NCI-H2171 treated with DMSO at 0.1 percent for 48 hours (cell line): ENCODE measurements at regions not wholly inside any gene's neighbourhood (a gene's known extent, or its start where the extent isn't known, plus 50 kb on each side); places are given as distances from the start of the nearest gene placed in this dataset.

Experiments
- DNase-seq: peaks from one replicate; lab custom pipeline; 2025; lab: John Stamatoyannopoulos, UW

DNA sequence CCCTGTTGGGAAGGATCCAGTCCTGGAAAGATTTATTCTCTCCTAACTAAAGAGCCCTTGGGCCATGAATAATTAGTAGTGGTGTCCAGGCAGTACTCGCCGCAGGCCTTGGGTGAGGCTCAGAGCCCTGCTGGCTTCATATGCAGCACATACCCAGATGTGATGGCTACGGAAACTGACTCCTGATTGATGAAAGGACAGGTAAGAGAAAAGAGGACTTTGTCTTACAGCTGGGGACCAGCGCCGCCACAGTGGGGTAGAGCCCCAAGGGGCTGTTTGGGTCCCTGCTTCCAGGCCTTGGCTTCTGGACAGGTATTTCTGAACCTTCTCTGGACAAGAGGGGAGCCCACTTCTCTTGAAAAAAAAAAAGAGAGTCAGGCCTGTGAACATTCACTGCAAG lies 1680.8 kb downstream of the EFNB2 start:
- DNase-seq = no peak

DNA sequence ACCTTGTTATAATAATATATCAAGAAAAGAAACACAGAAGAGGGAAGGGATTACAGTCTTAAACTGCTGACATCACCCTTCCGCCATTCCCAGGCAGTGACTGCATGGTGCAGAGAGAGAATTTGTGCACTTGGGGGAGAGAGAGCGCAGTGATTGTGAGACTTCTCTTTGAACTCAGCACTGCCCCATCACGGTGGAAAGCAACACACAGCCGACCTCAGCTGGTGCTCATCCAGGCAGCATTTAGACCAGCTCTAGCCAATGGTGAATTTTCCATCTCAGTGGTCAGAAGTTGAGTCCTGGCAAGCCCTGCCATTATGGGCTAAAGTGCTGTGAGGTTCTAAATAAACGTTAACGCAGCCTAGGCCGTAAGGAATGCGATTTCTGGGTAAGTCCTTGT lies 1681.5 kb downstream of the EFNB2 start:
- DNase-seq = no peak

DNA sequence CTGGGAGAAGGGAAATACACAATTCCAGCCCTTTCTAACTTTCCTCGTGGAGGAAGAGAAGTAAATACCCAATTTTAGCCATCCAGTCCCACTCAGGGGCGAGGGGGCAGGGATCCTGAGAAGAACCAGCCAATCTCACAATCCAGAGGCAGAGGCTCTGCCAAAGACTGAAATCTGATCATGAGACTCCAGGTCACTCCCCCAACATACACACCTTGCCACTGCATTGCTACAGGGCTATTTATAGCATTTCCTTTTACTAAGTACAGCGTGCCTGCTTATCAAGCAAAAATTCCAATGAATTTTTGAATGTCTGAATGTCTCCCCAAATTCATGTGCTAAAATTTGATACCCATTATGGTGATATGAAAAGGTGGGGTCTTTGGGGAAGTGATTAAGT lies 1687.5 kb downstream of the EFNB2 start:
- DNase-seq = peak; percentile 63

DNA sequence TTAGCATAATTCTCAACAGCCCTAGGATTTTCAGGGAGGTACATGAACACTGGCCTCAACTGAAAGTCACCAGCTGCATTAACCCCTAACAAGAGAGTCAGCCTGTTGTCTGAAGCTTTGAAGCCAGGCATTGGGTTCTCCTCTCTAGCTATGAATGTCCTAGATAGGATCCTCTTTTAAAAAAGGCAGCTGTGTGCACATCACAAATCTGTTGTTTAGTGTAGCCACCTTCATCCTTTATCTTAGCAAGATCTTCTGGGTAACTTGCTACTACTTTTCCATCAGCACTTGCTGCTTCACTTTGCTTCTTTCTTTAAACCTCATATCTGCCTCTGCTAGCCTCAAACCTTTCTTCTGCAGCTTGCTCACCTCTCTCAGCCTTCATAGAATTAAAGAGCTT lies 1692.1 kb downstream of the EFNB2 start:
- DNase-seq = no peak

DNA sequence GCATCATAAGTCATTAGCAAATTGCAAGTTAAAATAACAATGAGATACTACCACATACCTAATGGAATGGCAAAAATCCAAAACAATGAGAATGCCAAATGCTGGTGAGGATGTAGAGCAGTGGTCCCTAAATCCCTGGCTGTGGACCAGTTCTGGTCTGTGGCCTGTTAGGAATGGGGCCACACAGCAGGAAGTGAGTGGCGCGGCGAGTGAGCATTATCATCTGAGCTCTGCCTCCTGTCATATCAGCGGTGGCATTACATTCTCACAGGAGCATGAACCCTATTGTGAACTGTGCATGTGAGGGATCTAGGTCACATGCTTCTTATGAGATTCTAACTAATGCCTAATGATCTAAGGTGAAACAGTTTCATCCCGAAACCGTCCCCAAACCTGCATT lies 1694.4 kb downstream of the EFNB2 start:
- DNase-seq = no peak

DNA sequence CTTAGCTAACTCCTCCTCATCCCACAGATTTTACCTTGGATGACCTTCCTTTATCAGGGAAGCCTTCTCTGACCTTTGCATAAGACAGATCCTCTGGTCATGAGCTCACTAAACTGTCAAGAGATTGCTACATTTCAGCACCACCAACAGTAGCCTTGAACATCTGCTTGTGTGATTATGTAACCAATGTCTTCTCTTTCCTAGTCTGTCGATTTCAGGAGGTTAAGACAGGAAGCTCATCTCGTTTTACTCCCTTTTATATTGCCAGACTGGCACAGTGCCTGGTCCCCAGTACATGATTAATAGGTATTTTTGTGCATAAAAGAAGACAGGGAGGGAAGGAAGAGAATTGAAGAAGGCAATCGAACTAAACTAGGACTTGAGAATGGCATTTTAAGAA lies 1697.7 kb downstream of the EFNB2 start:
- peak; percentile 80 for DNase-seq

DNA sequence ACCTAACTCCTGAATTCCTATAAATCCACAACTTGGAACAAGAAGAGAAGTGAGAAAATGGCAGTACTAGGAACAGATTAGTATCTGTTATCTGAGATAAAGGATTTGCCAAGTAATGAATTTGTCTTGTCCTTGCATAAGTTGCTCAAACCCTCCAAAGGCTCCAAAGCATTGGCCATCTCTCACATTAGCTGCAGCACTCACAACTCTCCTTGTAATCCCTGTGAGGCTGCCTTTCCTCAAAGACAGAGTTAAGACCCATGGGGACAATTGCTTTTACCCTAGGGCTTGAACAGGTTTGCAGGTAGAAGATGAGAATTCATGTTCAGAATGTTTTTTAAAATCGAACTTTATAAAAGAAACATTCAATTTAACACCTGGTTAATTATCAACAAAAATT lies 1702.2 kb downstream of the EFNB2 start:
- DNase-seq = no peak

DNA sequence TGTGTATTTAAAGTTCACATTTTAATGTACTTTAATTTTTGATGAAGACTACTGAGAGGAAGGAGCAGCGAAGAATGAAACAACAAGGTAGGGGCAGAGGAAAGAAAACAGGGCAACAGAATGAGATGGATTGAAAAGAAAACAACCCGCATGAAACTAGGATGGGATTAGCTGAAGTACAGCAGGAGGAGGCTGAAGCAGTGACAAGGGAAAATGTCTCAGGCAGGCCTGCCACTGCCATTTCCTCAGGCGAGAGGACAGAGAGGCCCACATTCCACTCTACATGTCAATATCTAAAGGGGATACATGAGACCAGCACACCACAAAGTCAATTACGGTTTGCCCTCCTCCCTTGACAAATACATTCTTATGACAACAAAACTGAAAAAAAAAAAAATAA lies 1703.2 kb downstream of the EFNB2 start:
- peak; percentile 68 for DNase-seq

DNA sequence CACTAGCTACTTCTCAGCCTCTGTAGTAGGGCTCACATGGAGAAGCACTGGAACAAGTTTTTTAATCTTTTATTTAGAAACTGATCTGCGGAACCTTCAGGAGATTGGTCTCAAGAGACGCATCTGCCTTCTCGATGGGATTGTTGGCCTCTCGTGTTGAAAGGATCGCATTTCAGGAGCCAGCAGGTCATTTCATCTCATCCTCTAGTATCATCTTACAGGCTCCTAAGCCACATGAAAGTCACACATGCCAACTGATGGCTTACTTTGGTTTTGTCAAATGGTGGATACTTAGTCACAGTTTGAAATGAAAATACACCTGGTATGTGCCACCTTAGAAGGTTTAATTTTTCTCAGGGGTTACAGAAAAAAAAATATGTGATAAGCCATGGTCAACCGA lies 1703.6 kb downstream of the EFNB2 start:
- peak; percentile 93 for DNase-seq

DNA sequence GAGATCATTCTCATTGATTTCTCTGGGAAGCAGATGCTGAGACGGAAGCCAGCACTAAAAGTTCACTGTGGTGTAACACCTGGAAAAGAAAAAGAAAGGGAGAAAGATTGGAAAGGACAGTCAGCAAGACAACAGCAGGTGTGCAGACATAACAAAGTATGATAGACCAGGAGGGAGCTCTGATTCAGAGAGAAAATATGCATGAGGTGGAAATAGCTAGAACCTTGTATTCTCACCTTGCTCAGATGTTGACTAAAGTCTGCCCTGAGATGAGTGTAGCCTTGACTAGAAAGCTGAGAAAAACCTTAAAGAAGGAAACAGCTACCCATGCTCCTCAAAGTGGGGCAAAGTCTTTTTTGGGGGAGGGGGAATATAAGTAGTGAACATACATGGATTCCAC lies 1711.8 kb downstream of the EFNB2 start:
- no peak for DNase-seq

DNA sequence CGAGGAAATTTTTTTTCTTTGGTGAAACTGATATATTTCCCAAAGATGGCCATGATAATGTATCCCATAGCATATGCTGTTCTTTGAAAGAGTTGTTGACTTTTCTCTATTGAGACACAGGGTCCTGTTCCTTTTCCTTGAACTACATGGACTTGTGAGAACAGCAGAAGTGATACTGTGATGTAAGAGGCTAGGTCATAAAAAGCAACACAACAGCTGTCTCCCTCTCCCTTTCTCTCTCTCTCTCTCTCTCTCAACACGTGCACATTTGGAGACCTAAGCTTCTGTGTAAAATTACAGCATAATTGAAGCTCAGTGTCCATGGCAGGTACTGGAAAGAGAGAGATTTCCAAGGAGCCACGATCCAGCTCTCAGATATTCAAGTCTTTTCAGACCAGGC lies 1712.4 kb downstream of the EFNB2 start:
- peak; percentile 43 for DNase-seq

DNA sequence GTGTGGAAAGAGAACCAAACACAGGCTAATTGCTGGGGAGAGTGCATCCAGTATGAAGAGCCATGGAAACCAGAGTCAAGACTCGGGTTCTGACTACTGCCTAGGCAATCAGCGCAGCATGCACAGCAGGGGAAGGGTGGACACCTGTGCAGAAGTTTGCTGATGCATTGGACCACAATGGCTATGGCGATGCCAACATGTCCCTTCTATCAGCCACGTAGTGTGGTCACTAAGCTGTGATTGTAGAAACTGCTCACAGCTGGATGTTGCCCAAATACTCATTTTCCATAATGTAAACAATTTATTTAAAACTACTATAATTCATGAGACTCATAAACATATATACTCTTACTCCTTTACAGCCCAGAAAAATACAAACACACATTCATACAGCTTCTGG lies 1718.2 kb downstream of the EFNB2 start:
- no peak for DNase-seq

DNA sequence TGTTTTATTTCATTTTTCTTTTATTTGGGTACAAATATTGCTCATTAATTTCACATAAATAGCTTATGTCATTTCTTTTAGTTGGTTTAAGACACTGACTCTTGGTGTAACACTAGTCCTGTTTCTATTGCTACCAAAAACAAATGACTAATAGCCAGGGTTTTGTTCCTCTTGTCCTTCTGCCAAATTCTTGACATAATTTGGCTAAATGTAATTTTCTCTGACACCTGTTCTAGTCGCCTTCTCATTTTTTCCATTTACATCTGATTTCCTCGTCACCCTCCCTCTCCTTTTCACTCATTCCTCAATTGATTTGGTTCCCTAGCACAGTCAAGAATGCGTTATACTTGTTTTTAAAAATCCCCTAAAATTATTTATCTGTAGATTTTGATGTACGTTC lies 1718.7 kb downstream of the EFNB2 start:
- no peak for DNase-seq

DNA sequence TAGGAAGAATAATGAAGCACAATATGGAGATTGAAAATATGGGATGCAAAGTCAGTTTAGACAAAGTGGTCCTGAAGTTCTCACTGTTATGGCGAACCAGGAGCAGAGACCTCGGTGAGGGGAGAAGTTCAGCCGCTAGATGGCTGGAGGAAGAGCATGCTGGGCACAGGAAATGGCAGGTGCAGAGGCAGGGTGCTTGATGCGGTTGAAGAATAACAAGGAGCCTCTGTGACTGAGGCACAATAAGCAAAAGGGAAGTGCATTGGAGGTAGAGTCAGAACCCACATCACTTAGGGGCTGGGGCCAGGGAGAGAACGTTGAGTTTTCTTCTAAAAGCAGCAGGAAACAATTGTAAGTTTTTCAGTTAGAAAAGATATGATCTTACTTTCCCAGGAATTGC lies 1725.2 kb downstream of the EFNB2 start:
- DNase-seq = no peak

DNA sequence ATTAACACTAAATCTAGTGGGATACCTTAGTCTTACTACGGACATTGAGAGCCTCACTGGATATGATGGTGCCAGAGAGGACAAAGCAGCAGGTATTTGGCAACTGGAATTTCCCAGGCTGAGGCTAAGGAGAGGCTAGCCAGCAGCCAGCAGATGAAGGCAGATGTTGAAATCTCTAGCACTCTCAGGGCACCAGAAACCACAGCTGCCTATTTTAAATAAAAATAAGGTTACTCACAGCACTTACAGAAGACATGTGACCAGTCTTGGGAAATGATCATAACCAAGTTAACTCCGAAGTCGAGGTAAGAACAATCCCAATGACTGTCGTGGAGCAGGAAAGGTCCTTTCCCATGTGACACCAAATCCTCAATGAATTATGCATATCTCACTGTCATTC lies 1726.0 kb downstream of the EFNB2 start:
- no peak for DNase-seq

DNA sequence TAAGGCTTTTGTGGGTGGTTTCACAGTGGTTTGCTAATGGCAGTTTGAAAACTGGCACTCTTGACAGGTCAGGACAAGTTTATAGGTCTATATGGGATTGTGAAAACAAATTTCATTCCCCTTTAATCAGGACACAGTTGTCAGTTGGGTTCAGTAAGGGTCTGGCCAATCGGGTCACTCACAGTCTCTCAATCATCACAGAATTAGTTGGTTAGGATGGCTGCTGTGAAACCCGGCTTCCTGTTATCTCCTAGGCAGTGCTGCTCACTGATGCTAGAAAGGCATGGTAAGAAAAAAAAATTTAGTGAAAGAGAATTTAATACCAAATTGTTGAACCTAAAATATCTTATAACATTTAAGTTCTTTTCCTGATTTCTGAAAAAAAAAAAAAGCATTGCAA lies 1730.1 kb downstream of the EFNB2 start:
- DNase-seq = no peak

DNA sequence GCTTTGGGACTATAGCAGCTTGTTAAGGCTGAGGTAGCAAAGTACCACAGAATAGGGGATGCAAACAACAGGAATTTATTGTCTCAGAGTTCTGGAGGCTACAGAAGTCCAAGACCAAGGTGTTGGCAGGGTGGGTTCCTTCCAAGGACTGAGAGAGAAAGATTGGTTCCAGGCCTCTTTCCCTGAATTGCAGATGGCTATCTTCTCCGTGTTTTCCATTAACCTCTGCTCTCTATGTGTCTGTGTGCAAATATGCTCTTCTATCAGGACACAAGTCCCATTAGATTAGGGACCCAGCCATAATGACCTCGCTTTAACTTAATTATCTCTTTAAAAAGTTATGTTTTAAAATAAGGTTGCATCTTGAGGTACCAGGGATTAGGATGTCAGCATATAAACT lies 1732.9 kb upstream of the SLC10A2 start:
- no peak for DNase-seq

DNA sequence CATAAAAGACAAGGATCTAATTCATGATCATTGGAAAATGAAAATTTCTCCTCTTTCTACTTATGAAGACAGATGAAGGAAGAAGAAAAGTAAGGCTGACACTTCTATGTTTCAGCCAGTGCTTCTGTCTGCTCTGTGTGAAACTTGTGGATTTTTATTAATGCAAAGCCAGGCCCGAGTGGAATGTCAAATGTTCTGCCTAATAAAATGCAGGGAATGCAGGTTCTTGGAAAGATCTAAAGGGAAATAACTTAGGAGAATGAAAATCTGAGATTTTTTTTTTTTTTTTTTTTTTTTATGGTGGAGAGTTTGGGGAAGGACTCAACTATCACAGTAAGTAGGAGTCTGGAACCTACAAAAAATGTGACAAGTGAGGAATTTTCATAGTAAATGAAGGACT lies 1732.3 kb upstream of the SLC10A2 start:
- DNase-seq = no peak

DNA sequence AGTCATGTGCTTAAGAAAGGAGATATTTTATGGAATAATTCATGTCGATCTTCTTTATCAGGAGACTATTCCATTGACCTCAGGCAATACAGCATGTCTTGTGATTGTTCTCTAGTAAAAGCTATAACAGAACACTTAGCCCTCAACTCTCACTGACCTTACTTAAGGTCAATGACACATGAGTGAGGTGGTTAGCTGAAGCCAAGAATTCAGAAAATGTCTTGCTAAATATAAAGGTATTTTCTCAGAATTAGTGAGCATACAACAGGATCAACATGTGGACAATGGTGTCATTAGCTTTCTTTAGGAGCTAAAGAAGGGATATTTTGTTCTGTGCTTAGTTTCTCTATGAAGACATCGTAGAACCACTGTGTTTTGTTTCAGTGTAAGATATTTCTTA lies 1730.4 kb upstream of the SLC10A2 start:
- DNase-seq = no peak

DNA sequence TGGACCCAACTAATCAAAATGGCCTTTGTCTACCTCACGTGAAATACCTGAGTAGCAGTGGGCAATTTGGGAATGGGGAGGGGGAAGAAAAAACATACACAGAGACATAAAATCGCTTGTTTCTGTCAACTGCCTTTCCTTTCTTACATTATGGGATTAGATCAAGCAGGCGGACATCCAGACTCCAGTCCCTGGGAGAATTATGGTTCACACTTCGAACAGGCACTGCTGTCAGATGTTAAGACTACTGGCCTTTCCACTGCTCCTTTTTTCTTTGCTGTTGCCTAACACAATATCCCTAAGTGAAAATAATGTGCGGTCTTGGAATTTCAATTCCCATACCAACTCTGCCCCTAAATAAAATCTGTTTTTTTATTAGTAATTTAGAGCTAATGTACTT lies 1719.7 kb upstream of the SLC10A2 start:
- no peak for DNase-seq

DNA sequence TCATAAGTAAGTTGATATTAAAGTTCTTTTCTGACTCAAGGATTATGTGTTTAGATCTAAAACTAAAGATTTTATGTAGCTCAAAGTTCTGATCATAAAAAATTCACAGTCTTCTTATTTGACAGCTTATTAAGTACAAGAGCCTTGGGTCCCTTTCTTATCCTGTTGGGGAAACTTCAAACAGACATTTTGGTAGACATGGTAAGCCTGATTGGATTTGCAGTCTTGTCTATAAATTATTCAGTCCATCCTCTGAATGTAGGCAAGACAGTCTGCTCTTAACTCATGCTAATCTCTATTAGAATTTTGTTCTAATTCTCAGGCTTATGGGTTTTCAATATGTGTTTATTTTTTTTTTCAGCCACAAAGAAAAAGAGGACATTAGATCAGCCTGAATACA lies 1718.7 kb upstream of the SLC10A2 start:
- DNase-seq = no peak

DNA sequence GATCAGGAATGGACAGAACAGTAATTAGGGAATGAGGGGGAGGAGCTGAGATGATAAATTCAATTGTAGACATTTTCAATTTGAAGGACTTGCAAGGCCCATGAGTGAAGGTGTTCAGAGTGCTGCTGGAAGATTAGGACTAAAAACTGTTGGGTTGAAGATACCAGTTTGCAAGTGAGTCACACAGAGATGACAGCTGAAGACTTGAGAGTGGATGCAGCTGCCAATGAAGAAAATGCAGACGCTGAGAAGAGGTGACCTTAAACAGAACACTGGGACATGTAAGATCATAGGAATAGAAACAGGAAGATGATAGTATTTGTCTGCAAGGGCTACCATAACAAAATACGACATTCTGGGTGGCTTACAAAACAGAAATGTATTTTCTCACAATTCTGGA lies 1716.5 kb upstream of the SLC10A2 start:
- DNase-seq = no peak

DNA sequence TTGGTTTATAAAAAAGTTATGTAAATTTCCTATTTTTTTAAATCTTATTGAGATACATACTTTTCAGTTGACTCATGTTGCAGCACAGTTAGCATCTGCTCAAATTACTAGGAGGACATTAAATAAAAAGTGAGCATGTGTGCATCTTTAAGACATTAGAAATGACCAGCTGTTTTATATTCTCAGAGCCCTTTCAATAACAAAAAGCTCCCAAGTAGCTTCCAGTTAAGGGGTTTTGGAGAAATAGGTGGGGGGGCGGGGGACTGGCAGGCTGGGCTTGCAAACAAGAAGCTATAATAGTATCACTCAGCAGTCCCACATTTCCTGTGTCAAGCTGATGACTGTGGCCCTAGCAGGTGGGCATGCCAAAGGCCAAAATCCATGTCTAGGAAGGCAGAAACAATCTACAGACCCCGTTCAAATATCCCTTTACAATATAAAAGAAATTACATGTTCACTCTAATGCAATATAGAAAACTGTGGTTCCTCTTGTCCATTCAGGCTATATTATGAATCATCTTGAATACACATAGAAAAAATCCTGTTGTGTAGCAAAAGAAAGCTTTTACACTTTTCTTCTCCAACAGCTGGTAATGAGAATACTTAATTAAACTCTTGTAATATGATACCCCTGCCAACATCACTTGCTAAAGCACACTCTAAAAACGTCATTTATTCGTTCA lies 1713.2 kb upstream of the SLC10A2 start:
- DNase-seq = peak; percentile 78

DNA sequence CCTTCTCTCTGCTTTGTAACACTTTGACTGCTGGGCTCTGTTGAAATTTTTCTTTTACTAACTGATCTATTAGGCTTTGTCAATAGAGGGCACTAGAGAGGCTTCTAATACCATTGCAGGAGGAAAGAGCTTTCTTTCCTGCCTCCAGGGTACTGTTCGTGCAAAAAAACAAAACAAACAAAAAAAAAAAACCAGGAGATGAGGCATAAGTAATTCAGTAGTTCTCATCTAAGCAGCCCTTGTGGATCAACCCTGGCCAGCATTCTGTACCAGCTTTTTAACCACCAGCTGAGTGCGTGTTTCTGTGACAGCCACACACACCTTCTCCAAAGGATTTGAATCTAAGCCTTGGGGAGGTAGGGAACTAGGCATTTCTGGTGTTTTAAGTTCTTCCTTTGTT lies 1707.6 kb upstream of the SLC10A2 start:
- peak; percentile 78 for DNase-seq

DNA sequence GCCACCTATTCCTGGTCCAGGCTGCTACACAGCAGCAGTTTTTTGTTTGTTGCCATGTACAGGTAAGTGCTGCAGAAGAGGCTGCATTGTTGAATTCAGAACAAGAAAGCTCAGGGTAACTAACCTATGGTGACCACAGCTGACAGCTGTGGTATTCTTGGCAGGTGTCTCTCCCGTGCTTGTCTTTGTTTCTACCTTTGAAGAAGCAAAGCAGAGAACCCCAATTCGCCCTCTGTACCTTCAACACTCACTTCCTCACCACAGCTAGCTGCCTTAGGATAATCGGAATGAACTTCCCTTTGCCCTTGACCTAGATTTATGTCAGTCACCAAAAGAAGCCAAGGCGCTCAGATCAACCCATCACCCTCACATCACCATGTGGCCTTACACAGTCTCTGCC lies 1703.3 kb upstream of the SLC10A2 start:
- DNase-seq = no peak
